Non-pigmented ciliary epithelial cell (primary cell): ENCODE measurements at regions not wholly inside any gene's neighbourhood (a gene's known extent, or its start where the extent isn't known, plus 50 kb on each side); places are given as distances from the start of the nearest gene placed in this dataset.

ENCODE experiments used
- DNase-seq: peaks from one replicate; pipeline ENCODE4 v3.0.0-alpha.2; 2010; ENCODE audit warnings: low read depth

GRCh38 chr6:26216359-26216885 lies 129.2 kb downstream of the HFE start:
- DNase-seq = peak; percentile 95

GRCh38 chr6:26216886-26217713 lies 129.9 kb downstream of the HFE start:
- no peak for DNase-seq

- DNase-seq = no peak
These were observed 130.5 kb downstream of the HFE start for GRCh38 chr6:26217714-26218075.

GRCh38 chr6:26218824-26219223 lies 131.6 kb downstream of the HFE start:
- no peak for DNase-seq

GRCh38 chr6:26220145-26220970 lies 133.1 kb downstream of the HFE start:
- no peak for DNase-seq

GRCh38 chr6:26221186-26221585 lies 134.0 kb downstream of the HFE start:
- no peak for DNase-seq

- DNase-seq = no peak
These were observed 135.3 kb downstream of the HFE start for GRCh38 chr6:26222571-26222970.

- DNase-seq = no peak
These were observed 136.0 kb downstream of the HFE start for GRCh38 chr6:26223228-26223627.

GRCh38 chr6:26223650-26224546 lies 136.7 kb downstream of the HFE start:
- peak; percentile 86 for DNase-seq

GRCh38 chr6:26224547-26224912 lies 137.3 kb downstream of the HFE start:
- no peak for DNase-seq

GRCh38 chr6:26224940-26225847 lies 138.0 kb downstream of the HFE start:
- peak; percentile 74 for DNase-seq

- DNase-seq = no peak
These were observed 138.8 kb downstream of the HFE start for GRCh38 chr6:26225848-26226578.

- DNase-seq = no peak
These were observed 138.4 kb upstream of the BTN3A2 start for GRCh38 chr6:26226579-26226967.

- DNase-seq = no peak
These were observed 134.6 kb upstream of the BTN3A2 start for GRCh38 chr6:26230351-26230750.

- DNase-seq = no peak
These were observed 133.9 kb upstream of the BTN3A2 start for GRCh38 chr6:26231006-26231587.

- DNase-seq = no peak
These were observed 132.6 kb upstream of the BTN3A2 start for GRCh38 chr6:26232306-26232939.

- no peak for DNase-seq
These were observed 131.9 kb upstream of the BTN3A2 start for GRCh38 chr6:26232940-26233648.

- DNase-seq = no peak
These were observed 131.2 kb upstream of the BTN3A2 start for GRCh38 chr6:26233649-26234420.
